ENCODE measurements at regions not wholly inside any gene's neighbourhood (a gene's known extent, or its start where the extent isn't known, plus 50 kb on each side); places are given as distances from the start of the nearest gene placed in this dataset.

- intact Hi-C loops (cut with micrococcal nuclease) = no loop called here
Observed at GRCh38 chr4:64216741-64217140, 192.5 kb downstream of the TECRL start.

GRCh38 chr4:64205376-64205775, 203.9 kb downstream of the TECRL start:
- DNase-seq = no peak
- ATAC-seq = no peak
- intact Hi-C loops (cut with micrococcal nuclease) = no loop called here

More at GRCh38 chr4:64216741-64217140, 192.5 kb downstream of the TECRL start:
- DNase-seq (no peak), ATAC-seq (no peak)

GRCh38 chr4:64200001-64200555, 209.2 kb downstream of the TECRL start:
- ATAC-seq (no peak), DNase-seq (no peak)
- intact Hi-C loops (cut with micrococcal nuclease) = no loop called here

- DNase-seq (no peak), ATAC-seq (no peak)
- intact Hi-C loops (cut with micrococcal nuclease) = no loop called here
Observed at GRCh38 chr4:64195582-64195981, 213.7 kb downstream of the TECRL start.

GRCh38 chr4:64192731-64193412, 216.4 kb downstream of the TECRL start:
- intact Hi-C loops (cut with micrococcal nuclease) = no loop called here
- ATAC-seq (no peak), DNase-seq (no peak)

GRCh38 chr4:64174247-64174882, 234.9 kb downstream of the TECRL start:
- no peak for ATAC-seq
- DNase-seq = no peak
- intact Hi-C loops (cut with micrococcal nuclease) = no loop called here

GRCh38 chr4:64166365-64166764, 242.9 kb downstream of the TECRL start:
- intact Hi-C loops (cut with micrococcal nuclease) = no loop called here
- DNase-seq (no peak), ATAC-seq (no peak)

- DNase-seq = no peak
- intact Hi-C loops (cut with micrococcal nuclease) = loop anchor here (2.0 kb wide), 1 partner anchor 380 kb away; no protein-coding TSS in a partner anchor
- ATAC-seq = no peak
Observed at GRCh38 chr4:64158648-64159326, 250.5 kb downstream of the TECRL start.

- DNase-seq (no peak), ATAC-seq (no peak)
- intact Hi-C loops (cut with micrococcal nuclease) = no loop called here
Observed at GRCh38 chr4:64157397-64157796, 251.9 kb downstream of the TECRL start.

GRCh38 chr4:64156253-64156652, 253.0 kb downstream of the TECRL start:
- DNase-seq (no peak), ATAC-seq (no peak)
- intact Hi-C loops (cut with micrococcal nuclease) = no loop called here

GRCh38 chr4:64146030-64146429, 263.2 kb downstream of the TECRL start:
- ATAC-seq (no peak), DNase-seq (no peak)
- intact Hi-C loops (cut with micrococcal nuclease) = no loop called here

GRCh38 chr4:64144994-64145393, 264.3 kb downstream of the TECRL start:
- intact Hi-C loops (cut with micrococcal nuclease) = no loop called here
- ATAC-seq (no peak), DNase-seq (no peak)

- intact Hi-C loops (cut with micrococcal nuclease) = no loop called here
- no peak for ATAC-seq
Observed at GRCh38 chr4:64130907-64131306, 278.3 kb downstream of the TECRL start.

GRCh38 chr4:64125354-64125753, 283.9 kb downstream of the TECRL start:
- intact Hi-C loops (cut with micrococcal nuclease) = no loop called here
- no peak for ATAC-seq
- DNase-seq = no peak

More at GRCh38 chr4:64130907-64131306, 278.3 kb downstream of the TECRL start:
- DNase-seq = no peak

GRCh38 chr4:64121803-64122202, 287.4 kb downstream of the TECRL start:
- ATAC-seq (no peak), DNase-seq (no peak)
- intact Hi-C loops (cut with micrococcal nuclease) = no loop called here

GRCh38 chr4:64105903-64106302, 303.3 kb downstream of the TECRL start:
- DNase-seq = no peak
- ATAC-seq = no peak
- intact Hi-C loops (cut with micrococcal nuclease) = no loop called here

- intact Hi-C loops (cut with micrococcal nuclease) = no loop called here
- ATAC-seq = no peak
- no peak for DNase-seq
Observed at GRCh38 chr4:64095398-64095797, 313.9 kb downstream of the TECRL start.

GRCh38 chr4:64079316-64079715, 329.9 kb downstream of the TECRL start:
- ATAC-seq = no peak
- no peak for DNase-seq
- intact Hi-C loops (cut with micrococcal nuclease) = no loop called here

GRCh38 chr4:64068096-64068495, 341.2 kb downstream of the TECRL start:
- DNase-seq (no peak), ATAC-seq (no peak)
- intact Hi-C loops (cut with micrococcal nuclease) = no loop called here

- intact Hi-C loops (cut with micrococcal nuclease) = no loop called here
- DNase-seq (no peak), ATAC-seq (no peak)
Observed at GRCh38 chr4:64062991-64063390, 346.3 kb downstream of the TECRL start.

Measured in left ventricle myocardium superior (tissue), 1 donor.